Panc1 (cell line): ENCODE measurements at regions not wholly inside any gene's neighbourhood (a gene's known extent, or its start where the extent isn't known, plus 50 kb on each side); places are given as distances from the start of the nearest gene placed in this dataset.

ENCODE experiments used
- ATAC-seq: fragments of 200-7000 bp; cut with Tn5 transposase; 2 replicates; pipeline ENCODE4 v1.9.1; 2020; ENCODE audit warnings: mild to moderate bottlenecking, moderate library complexity
- BruUV-seq: library from RNA; stranded (reverse); fragments of 400-500 nt; replicated peaks from 2 replicates; lab custom pipeline; 2021; lab: Mats Ljungman, UMichigan
- CTCF ChIA-PET: fragments of 300-600 bp; sonication (Branson Sonifier 250); formaldehyde crosslinking; loops from one replicate; lab custom pipeline; 2022; ENCODE audit warnings: antibody characterized with exemption; lab: Charles Lee
- POLR2A ChIA-PET: fragments of 300-600 bp; sonication (Branson Sonifier 250); formaldehyde crosslinking; loops from one replicate; lab custom pipeline; 2022; ENCODE audit warnings: antibody characterized with exemption; lab: Charles Lee
- DNase-seq: peaks from one replicate; pipeline ENCODE4 v3.0.0-alpha.2; 2010; ENCODE audit warnings: low read depth, low spot score
- H3K27ac ChIP-seq: 2 replicates; pipeline ENCODE4 v1.5.1; 2011; ENCODE audit warnings: mild to moderate bottlenecking, low read length, inconsistent platforms
- H3K27me3 ChIP-seq: fragments of 200-500 bp; sonication (Bioruptor generic); 2 replicates; pipeline ENCODE4 v1.6.0; 2014; ENCODE audit warnings: low read length, inconsistent platforms; ENCODE audit not compliant: control insufficient read depth, insufficient read depth
- H3K36me3 ChIP-seq: fragments of 200-500 bp; sonication (Bioruptor generic); 2 replicates; pipeline ENCODE4 v1.5.1; 2014; ENCODE audit warnings: inconsistent platforms, mild to moderate bottlenecking, low read length, moderate library complexity; ENCODE audit not compliant: control insufficient read depth, insufficient read depth
- H3K4me1 ChIP-seq: 2 replicates; pipeline ENCODE4 v1.5.1; 2011; ENCODE audit warnings: inconsistent platforms, mild to moderate bottlenecking, low read length, moderate library complexity; ENCODE audit not compliant: control insufficient read depth, insufficient read depth
- H3K4me3 ChIP-seq, 2 experiments: 2 replicates each; pipeline ENCODE4 v1.5.1; 2011 to 2012; ENCODE audit warnings: low read depth in 2 of 2, low read length in 2 of 2, mild to moderate bottlenecking in 2 of 2, inconsistent platforms in 1 of 2, moderate library complexity in 1 of 2
- H3K9me3 ChIP-seq: fragments of 200-500 bp; sonication (Bioruptor generic); 2 replicates; pipeline ENCODE4 v1.5.1; 2014; ENCODE audit warnings: low read depth, mild to moderate bottlenecking, inconsistent platforms, low read length, moderate library complexity; ENCODE audit not compliant: control insufficient read depth, insufficient read depth
- CTCF ChIP-seq: fragments of 450-650 bp; IDR thresholded peaks from 2 replicates; pipeline ENCODE4 v1.5.1; 2017; ENCODE audit warnings: mild to moderate bottlenecking
- POLR2AphosphoS5 ChIP-seq: IDR thresholded peaks from 2 replicates; pipeline ENCODE4 v1.6.1; 2012; ENCODE audit warnings: mild to moderate bottlenecking, low read depth, low read length, moderate library complexity
- REST ChIP-seq, 2 experiments: IDR thresholded peaks; 2 replicates each; pipeline ENCODE4 v1.6.1; 2011 to 2012; ENCODE audit warnings: low read depth in 2 of 2, control low read depth in 1 of 2, low read length in 1 of 2, mild to moderate bottlenecking in 1 of 2, moderate library complexity in 1 of 2; ENCODE audit not compliant: insufficient read depth in 1 of 2
- SIN3A ChIP-seq: IDR thresholded peaks from 2 replicates; pipeline ENCODE4 v1.6.1; 2012; ENCODE audit warnings: low read depth, mild to moderate bottlenecking, low read length, moderate library complexity, borderline replicate concordance; ENCODE audit not compliant: insufficient read depth
- TCF7L2 ChIP-seq: IDR thresholded peaks from 2 replicates; pipeline ENCODE4 v1.6.1; 2011; ENCODE audit warnings: mild to moderate bottlenecking, low read depth, low read length, inconsistent platforms
- in situ Hi-C: cut with HindIII; loops from 2 replicates; pipeline ENCODE4 v1.10.0; 2016; ENCODE audit warnings: low sequenced_read_pairs, low pct_unique_long_range_greater_than_20kb
- intact Hi-C: fragments of 100-400 bp; cut with micrococcal nuclease; formaldehyde crosslinking; loops from one replicate; pipeline ENCODE4 v1.10.0; 2022; ENCODE audit not compliant: unreplicated experiment

GRCh38 chr1:117694543-117694942 lies 88.7 kb downstream of the TENT5C start:
- no peak for DNase-seq
- Histone ChIP-seq H3K4me1 (no peaks in the 10 kb centered on the region), H3K27me3 (no peaks in the 10 kb centered on the region), H3K9me3 (no peaks in the 10 kb centered on the region), H3K36me3 (no peaks in the 10 kb centered on the region), H3K27ac (no peak overlapping the region), H3K4me3 (no peak overlapping the region)
- in situ Hi-C loops (no loop called here), intact Hi-C loops (no loop called here)
- CTCF ChIA-PET: no interaction called here
- TF ChIP-seq TCF7L2 (no peak), REST (IDR thresholded peaks at IDR 0.05; ENCODE audit: insufficient read depth in 1 of 2, low read depth in 2 of 2, low read length in 1 of 2) (no peak), SIN3A (no peak), CTCF (no peak), POLR2AphosphoS5 (no peak)
- POLR2A ChIA-PET: no interaction called here
- BruUV-seq: no TSS peak
- ATAC-seq: no peak

- H3K36me3 ChIP-seq: no peaks in the 10 kb centered on the region
- no peaks in the 10 kb centered on the region for H3K27me3 ChIP-seq
- no peaks in the 10 kb centered on the region for H3K9me3 ChIP-seq
- no peak overlapping the region for H3K27ac ChIP-seq
- H3K4me3 ChIP-seq: no peak overlapping the region
- CTCF ChIA-PET: no interaction called here
- POLR2A ChIA-PET: no interaction called here
- no TSS peak for BruUV-seq
- ATAC-seq: no peak
- in situ Hi-C loops: no loop called here
- no peak for TF ChIP-seq CTCF
- no peak for TF ChIP-seq TCF7L2
- no peak for TF ChIP-seq SIN3A
- TF ChIP-seq POLR2AphosphoS5: no peak
- TF ChIP-seq REST (IDR thresholded peaks at IDR 0.05; ENCODE audit: insufficient read depth in 1 of 2, low read depth in 2 of 2, low read length in 1 of 2): no peak
- DNase-seq: no peak
- no peaks in the 10 kb centered on the region for H3K4me1 ChIP-seq
- intact Hi-C loops: no loop called here
Observed at GRCh38 chr1:117695796-117696490, 90.1 kb downstream of the TENT5C start.
